DOHH2 (cell line): ENCODE measurements at regions not wholly inside any gene's neighbourhood (a gene's known extent, or its start where the extent isn't known, plus 50 kb on each side); places are given as distances from the start of the nearest gene placed in this dataset.

Experiments
- EZH2phosphoT487 ChIP-seq: fragments of 200-600 bp; sonication (generic); IDR thresholded peaks from 2 replicates; pipeline ENCODE4 v1.6.1; 2017; ENCODE audit warnings: borderline replicate concordance, mild to moderate bottlenecking, antibody characterized with exemption, low read length, moderate library complexity, mixed read lengths
- TF ChIP-seq, protein P1 (sequence below): fragments of 200-600 bp; sonication (generic); IDR thresholded peaks from one replicate; pipeline ENCODE4 v1.5.1; 2014; ENCODE audit warnings: antibody characterized with exemption, mild to moderate bottlenecking, low read depth, low read length; ENCODE audit not compliant: poor library complexity, severe bottlenecking

DNA sequence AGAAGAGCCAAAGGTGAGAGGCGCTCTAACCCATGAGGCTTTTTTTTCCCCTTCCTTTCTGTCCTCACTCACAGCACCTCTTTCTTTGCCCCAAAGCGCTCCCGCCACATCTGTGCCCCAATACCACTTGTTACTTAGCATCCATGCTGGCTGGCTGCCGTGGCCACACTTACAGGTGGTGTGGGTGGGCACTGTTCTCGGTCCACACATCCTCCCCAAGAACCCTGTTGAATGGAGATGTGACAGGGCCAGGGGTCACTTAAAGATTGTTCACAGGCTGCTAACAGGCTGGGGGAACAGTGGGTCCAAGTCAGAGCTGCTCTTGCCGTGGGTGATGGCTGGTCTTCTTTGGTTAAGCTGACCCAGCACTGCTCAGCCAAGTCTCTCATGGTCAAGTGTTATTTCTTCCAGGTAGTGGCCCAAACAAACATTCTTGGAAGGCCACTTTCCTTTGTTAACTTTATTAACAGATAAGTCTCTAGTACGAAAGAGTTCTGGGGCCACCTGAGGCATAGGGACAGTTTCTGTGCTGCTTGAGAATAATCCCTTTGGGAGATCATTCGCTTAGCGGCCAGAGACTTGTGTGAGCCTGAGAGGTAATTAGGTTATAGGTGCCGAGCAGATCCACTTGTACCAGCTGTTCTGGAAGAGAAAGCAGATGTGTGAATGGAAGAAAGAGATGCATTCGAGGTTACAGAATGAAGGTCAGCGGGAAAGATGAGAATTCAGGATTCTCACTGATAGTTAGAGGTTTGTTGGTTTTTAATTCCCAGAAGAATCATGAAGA is 62.6 kb upstream of the IRF2BP2 start:
- TF ChIP-seq, protein P1, sequence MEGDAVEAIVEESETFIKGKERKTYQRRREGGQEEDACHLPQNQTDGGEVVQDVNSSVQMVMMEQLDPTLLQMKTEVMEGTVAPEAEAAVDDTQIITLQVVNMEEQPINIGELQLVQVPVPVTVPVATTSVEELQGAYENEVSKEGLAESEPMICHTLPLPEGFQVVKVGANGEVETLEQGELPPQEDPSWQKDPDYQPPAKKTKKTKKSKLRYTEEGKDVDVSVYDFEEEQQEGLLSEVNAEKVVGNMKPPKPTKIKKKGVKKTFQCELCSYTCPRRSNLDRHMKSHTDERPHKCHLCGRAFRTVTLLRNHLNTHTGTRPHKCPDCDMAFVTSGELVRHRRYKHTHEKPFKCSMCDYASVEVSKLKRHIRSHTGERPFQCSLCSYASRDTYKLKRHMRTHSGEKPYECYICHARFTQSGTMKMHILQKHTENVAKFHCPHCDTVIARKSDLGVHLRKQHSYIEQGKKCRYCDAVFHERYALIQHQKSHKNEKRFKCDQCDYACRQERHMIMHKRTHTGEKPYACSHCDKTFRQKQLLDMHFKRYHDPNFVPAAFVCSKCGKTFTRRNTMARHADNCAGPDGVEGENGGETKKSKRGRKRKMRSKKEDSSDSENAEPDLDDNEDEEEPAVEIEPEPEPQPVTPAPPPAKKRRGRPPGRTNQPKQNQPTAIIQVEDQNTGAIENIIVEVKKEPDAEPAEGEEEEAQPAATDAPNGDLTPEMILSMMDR = no peak
- no peak for TF ChIP-seq EZH2phosphoT487
